ENCODE measurements at regions not wholly inside any gene's neighbourhood (a gene's known extent, or its start where the extent isn't known, plus 50 kb on each side); places are given as distances from the start of the nearest gene placed in this dataset.

DNA sequence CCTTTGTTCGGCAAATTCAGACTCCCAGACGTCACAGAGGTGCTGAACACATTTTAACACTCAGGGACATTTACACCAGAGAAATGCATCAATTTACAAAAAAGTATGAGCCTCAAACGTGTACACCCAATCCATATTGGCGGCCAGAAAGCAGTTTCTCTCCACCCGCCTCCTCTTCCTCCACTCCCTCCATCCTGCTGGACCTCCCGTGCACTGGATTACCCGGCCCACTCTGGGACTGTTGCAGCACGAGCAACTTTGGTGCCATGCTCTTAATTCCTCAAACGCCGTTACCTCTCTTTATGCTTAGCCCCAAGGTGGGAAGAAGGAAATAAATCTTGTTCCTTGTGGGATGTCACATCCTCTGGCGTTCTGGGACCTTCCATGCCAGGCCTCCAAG lies 243.4 kb downstream of the ZNF516 start:
- no peak for TF ChIP-seq EZH2 (IDR thresholded peaks at IDR 0.05; ENCODE audit: low read length, missing control alignments)
- TF ChIP-seq, protein P1, sequence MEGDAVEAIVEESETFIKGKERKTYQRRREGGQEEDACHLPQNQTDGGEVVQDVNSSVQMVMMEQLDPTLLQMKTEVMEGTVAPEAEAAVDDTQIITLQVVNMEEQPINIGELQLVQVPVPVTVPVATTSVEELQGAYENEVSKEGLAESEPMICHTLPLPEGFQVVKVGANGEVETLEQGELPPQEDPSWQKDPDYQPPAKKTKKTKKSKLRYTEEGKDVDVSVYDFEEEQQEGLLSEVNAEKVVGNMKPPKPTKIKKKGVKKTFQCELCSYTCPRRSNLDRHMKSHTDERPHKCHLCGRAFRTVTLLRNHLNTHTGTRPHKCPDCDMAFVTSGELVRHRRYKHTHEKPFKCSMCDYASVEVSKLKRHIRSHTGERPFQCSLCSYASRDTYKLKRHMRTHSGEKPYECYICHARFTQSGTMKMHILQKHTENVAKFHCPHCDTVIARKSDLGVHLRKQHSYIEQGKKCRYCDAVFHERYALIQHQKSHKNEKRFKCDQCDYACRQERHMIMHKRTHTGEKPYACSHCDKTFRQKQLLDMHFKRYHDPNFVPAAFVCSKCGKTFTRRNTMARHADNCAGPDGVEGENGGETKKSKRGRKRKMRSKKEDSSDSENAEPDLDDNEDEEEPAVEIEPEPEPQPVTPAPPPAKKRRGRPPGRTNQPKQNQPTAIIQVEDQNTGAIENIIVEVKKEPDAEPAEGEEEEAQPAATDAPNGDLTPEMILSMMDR (conservative IDR thresholded peaks at IDR 0.05 in 1 of 2, IDR thresholded peaks at IDR 0.05 in 1 of 2; ENCODE audit: low read depth in 1 of 2, low read length in 2 of 2) = no peak
- Histone ChIP-seq H3K79me2 (ENCODE audit: control insufficient read depth, insufficient read depth, low read length) (no peaks in the 10 kb centered on the region), H3K27me3 (ENCODE audit: control insufficient read depth, insufficient read depth, low read length) (peaks cover 2% of the 10 kb centered on the region), H3K36me3 (ENCODE audit: control insufficient read depth, insufficient read depth, low read length) (no peaks in the 10 kb centered on the region), H3K9ac (ENCODE audit: insufficient read depth, low read length) (no peak overlapping the region), H3K4me2 (ENCODE audit: extremely low read depth, insufficient read depth, low read length) (no peak overlapping the region), H3K27ac (ENCODE audit: insufficient read depth, low read length) (no peak overlapping the region), H3K9me3 (ENCODE audit: control insufficient read depth, insufficient read depth, low read depth, low read length) (no peaks in the 10 kb centered on the region), H3K4me3 (replicated peaks in 1 of 4; ENCODE audit: control extremely low read depth in 1 of 4, insufficient read depth in 1 of 4, low read depth in 3 of 4, low read length in 4 of 4) (no peak overlapping the region), H3K4me1 (ENCODE audit: control insufficient read depth, extremely low read depth, insufficient read depth, low read length) (no peaks in the 10 kb centered on the region), H2AFZ (ENCODE audit: low read length) (no peak overlapping the region), H4K20me1 (ENCODE audit: control insufficient read depth, extremely low read depth, insufficient read depth, low read length) (no peaks in the 10 kb centered on the region)
- no peak for DNase-seq (ENCODE audit: low read depth in 2 of 2)

DNA sequence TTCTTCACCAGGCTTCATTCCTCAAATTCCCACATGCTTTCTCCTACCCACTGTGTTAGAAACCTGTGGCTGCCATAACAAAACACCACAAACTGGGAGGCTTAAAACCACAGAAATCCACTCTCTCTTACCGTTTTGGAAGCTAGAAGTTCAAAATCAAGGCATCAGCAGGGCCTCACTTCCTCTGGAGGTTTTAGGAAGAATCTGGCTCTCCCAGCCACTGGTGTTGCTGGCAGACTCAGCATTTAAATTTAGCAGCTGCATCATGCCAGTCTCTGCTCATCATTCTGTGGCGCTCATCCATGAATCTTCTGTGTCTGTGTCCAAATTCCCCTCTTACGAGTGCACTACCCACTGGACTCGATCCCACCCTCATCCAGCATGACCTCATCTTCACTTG lies 248.5 kb downstream of the ZNF516 start:
- H3K79me2 ChIP-seq (ENCODE audit: control insufficient read depth, insufficient read depth, low read length) = no peaks in the 10 kb centered on the region
- H3K9ac ChIP-seq (ENCODE audit: insufficient read depth, low read length) = no peak overlapping the region
- H3K36me3 ChIP-seq (ENCODE audit: control insufficient read depth, insufficient read depth, low read length) = no peaks in the 10 kb centered on the region
- H2AFZ ChIP-seq (ENCODE audit: low read length) = no peak overlapping the region
- H3K4me1 ChIP-seq (ENCODE audit: control insufficient read depth, extremely low read depth, insufficient read depth, low read length) = no peaks in the 10 kb centered on the region
- no peak overlapping the region for H3K4me3 ChIP-seq (replicated peaks in 1 of 4; ENCODE audit: control extremely low read depth in 1 of 4, insufficient read depth in 1 of 4, low read depth in 3 of 4, low read length in 4 of 4)
- H3K27me3 ChIP-seq (ENCODE audit: control insufficient read depth, insufficient read depth, low read length) = no peaks in the 10 kb centered on the region
- H3K9me3 ChIP-seq (ENCODE audit: control insufficient read depth, insufficient read depth, low read depth, low read length) = no peaks in the 10 kb centered on the region
- no peak overlapping the region for H3K27ac ChIP-seq (ENCODE audit: insufficient read depth, low read length)
- peak in 1 of 2 donors; percentile 69 for DNase-seq (ENCODE audit: low read depth in 2 of 2)
- no peaks in the 10 kb centered on the region for H4K20me1 ChIP-seq (ENCODE audit: control insufficient read depth, extremely low read depth, insufficient read depth, low read length)
- no peak overlapping the region for H3K4me2 ChIP-seq (ENCODE audit: extremely low read depth, insufficient read depth, low read length)
- TF ChIP-seq, protein P1 (conservative IDR thresholded peaks at IDR 0.05 in 1 of 2, IDR thresholded peaks at IDR 0.05 in 1 of 2; ENCODE audit: low read depth in 1 of 2, low read length in 2 of 2) = no peak
- TF ChIP-seq EZH2 (IDR thresholded peaks at IDR 0.05; ENCODE audit: low read length, missing control alignments) = no peak

DNA sequence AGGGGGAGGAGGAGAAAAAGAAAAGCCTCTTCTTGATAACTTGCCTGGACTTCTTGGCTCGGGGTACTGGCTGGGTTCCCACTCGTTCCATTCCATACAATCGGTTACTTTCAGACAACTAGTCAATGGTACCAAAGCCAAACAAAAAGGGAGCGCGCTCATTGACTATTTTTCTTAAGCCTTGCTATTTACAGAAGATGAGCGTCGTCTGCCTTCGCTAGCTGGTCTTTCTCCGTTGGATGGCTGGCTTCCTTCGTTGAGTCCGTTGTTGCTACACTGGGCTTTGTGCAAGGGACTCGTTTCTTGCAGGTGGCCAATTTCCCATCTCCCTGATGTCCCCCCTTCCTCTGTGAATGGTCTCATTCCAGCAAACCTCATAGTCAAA lies 260.4 kb downstream of the ZNF516 start:
- Histone ChIP-seq H3K4me3 (replicated peaks in 1 of 4; ENCODE audit: control extremely low read depth in 1 of 4, insufficient read depth in 1 of 4, low read depth in 3 of 4, low read length in 4 of 4) (no peak overlapping the region), H3K27ac (ENCODE audit: insufficient read depth, low read length) (no peak overlapping the region), H3K4me1 (ENCODE audit: control insufficient read depth, extremely low read depth, insufficient read depth, low read length) (no peaks in the 10 kb centered on the region), H3K9ac (ENCODE audit: insufficient read depth, low read length) (no peak overlapping the region), H3K27me3 (ENCODE audit: control insufficient read depth, insufficient read depth, low read length) (no peaks in the 10 kb centered on the region), H3K36me3 (ENCODE audit: control insufficient read depth, insufficient read depth, low read length) (no peaks in the 10 kb centered on the region), H4K20me1 (ENCODE audit: control insufficient read depth, extremely low read depth, insufficient read depth, low read length) (no peaks in the 10 kb centered on the region), H3K79me2 (ENCODE audit: control insufficient read depth, insufficient read depth, low read length) (no peaks in the 10 kb centered on the region), H3K9me3 (ENCODE audit: control insufficient read depth, insufficient read depth, low read depth, low read length) (no peaks in the 10 kb centered on the region), H2AFZ (ENCODE audit: low read length) (no peak overlapping the region), H3K4me2 (ENCODE audit: extremely low read depth, insufficient read depth, low read length) (no peak overlapping the region)
- TF ChIP-seq, protein P1 (conservative IDR thresholded peaks at IDR 0.05 in 1 of 2, IDR thresholded peaks at IDR 0.05 in 1 of 2; ENCODE audit: low read depth in 1 of 2, low read length in 2 of 2) = no peak
- no peak for TF ChIP-seq EZH2 (IDR thresholded peaks at IDR 0.05; ENCODE audit: low read length, missing control alignments)
- peak in 1 of 2 donors; percentile 10 for DNase-seq (ENCODE audit: low read depth in 2 of 2)

Data from fibroblast of lung (primary cell).